Mammary epithelial cell (primary cell): ENCODE measurements at regions not wholly inside any gene's neighbourhood (a gene's known extent, or its start where the extent isn't known, plus 50 kb on each side); places are given as distances from the start of the nearest gene placed in this dataset.

Experiments
- CTCF ChIP-seq, 2 donors: IDR thresholded peaks in 1 of 2; conservative IDR thresholded peaks in 1 of 2; 2 replicates each; pipeline ENCODE4 v1.5.1; 2011 to 2012; ENCODE audit warnings: inconsistent platforms in 2 of 2, low read length in 2 of 2, mild to moderate bottlenecking in 2 of 2, control low read depth in 1 of 2, low read depth in 1 of 2; ENCODE audit not compliant: insufficient read depth in 1 of 2; ENCODE audit errors: extremely low read depth in 1 of 2
- EZH2 ChIP-seq: IDR thresholded peaks from 2 replicates; pipeline ENCODE4 v1.6.1; 2012; ENCODE audit warnings: low read length, inconsistent platforms, borderline replicate concordance

- no peak for TF ChIP-seq CTCF (conservative IDR thresholded peaks at IDR 0.05 in 1 of 2, IDR thresholded peaks at IDR 0.05 in 1 of 2; ENCODE audit: extremely low read depth in 1 of 2, insufficient read depth in 1 of 2, low read depth in 1 of 2, low read length in 2 of 2)
- no peak for TF ChIP-seq EZH2
Measured at GRCh38 chrX:65588795-65589194, 54.2 kb upstream of the LAS1L start.
